GM21825 (cell line): ENCODE measurements at regions not wholly inside any gene's neighbourhood (a gene's known extent, or its start where the extent isn't known, plus 50 kb on each side); places are given as distances from the start of the nearest gene placed in this dataset.

Experiments
- ATAC-seq: cut with Tn5 transposase; IDR thresholded peaks from one replicate; pipeline ENCODE4 v1.9.1; 2021; ENCODE audit warnings: mild to moderate bottlenecking, moderate library complexity; ENCODE audit not compliant: unreplicated experiment

- ATAC-seq = no peak
Observed at GRCh38 chr17:79296243-79296642, 221.6 kb downstream of the ENGASE start.

GRCh38 chr17:79295307-79295706 is 220.7 kb downstream of the ENGASE start:
- no peak for ATAC-seq

- ATAC-seq = no peak
Observed at GRCh38 chr17:79294459-79295071, 219.9 kb downstream of the ENGASE start.

- ATAC-seq = no peak
Observed at GRCh38 chr17:79292501-79292900, 217.9 kb downstream of the ENGASE start.

- no peak for ATAC-seq
Observed at GRCh38 chr17:79291391-79291790, 216.8 kb downstream of the ENGASE start.

GRCh38 chr17:79290726-79291125 is 216.1 kb downstream of the ENGASE start:
- ATAC-seq = no peak

- ATAC-seq = no peak
Observed at GRCh38 chr17:79288950-79289349, 214.3 kb downstream of the ENGASE start.

- ATAC-seq = no peak
Observed at GRCh38 chr17:79286440-79286839, 211.8 kb downstream of the ENGASE start.

- no peak for ATAC-seq
Observed at GRCh38 chr17:79285973-79286372, 211.3 kb downstream of the ENGASE start.

- no peak for ATAC-seq
Observed at GRCh38 chr17:79282294-79282693, 207.7 kb downstream of the ENGASE start.

- no peak for ATAC-seq
Observed at GRCh38 chr17:79281803-79282202, 207.2 kb downstream of the ENGASE start.

- ATAC-seq = no peak
Observed at GRCh38 chr17:79280866-79281572, 206.4 kb downstream of the ENGASE start.

GRCh38 chr17:79280010-79280409 is 205.4 kb downstream of the ENGASE start:
- no peak for ATAC-seq

- no peak for ATAC-seq
Observed at GRCh38 chr17:79279320-79279719, 204.7 kb downstream of the ENGASE start.

- ATAC-seq = no peak
Observed at GRCh38 chr17:79276821-79277220, 202.2 kb downstream of the ENGASE start.

- no peak for ATAC-seq
Observed at GRCh38 chr17:79273660-79274059, 199.0 kb downstream of the ENGASE start.

GRCh38 chr17:79272666-79273219 is 198.1 kb downstream of the ENGASE start:
- no peak for ATAC-seq

- no peak for ATAC-seq
Observed at GRCh38 chr17:79272220-79272619, 197.6 kb downstream of the ENGASE start.

GRCh38 chr17:79269620-79270019 is 195.0 kb downstream of the ENGASE start:
- ATAC-seq = no peak

- ATAC-seq = no peak
Observed at GRCh38 chr17:79263191-79263590, 188.6 kb downstream of the ENGASE start.

GRCh38 chr17:79262624-79263023 is 188.0 kb downstream of the ENGASE start:
- no peak for ATAC-seq

GRCh38 chr17:79261355-79262072 is 186.9 kb downstream of the ENGASE start:
- no peak for ATAC-seq
